Keratinocyte (primary cell): ENCODE measurements at regions not wholly inside any gene's neighbourhood (a gene's known extent, or its start where the extent isn't known, plus 50 kb on each side); places are given as distances from the start of the nearest gene placed in this dataset.

ENCODE experiments used
- CTCF ChIP-seq, 3 experiments: IDR thresholded peaks in 1 of 3; conservative IDR thresholded peaks in 1 of 3; optimal IDR thresholded peaks in 1 of 3; 2 replicates in 2 of 3; 3 replicates in 1 of 3; pipeline versions ENCODE3 to v1.5.1; 2011; ENCODE audit warnings: low read length in 3 of 3, mild to moderate bottlenecking in 3 of 3, moderate library complexity in 2 of 3, control low read depth in 1 of 3, inconsistent platforms in 1 of 3; ENCODE audit not compliant: insufficient read depth in 2 of 3; ENCODE audit errors: extremely low read depth in 1 of 3
- EZH2 ChIP-seq: IDR thresholded peaks from one replicate; pipeline ENCODE4 v1.6.1; 2012; ENCODE audit warnings: inconsistent platforms, mild to moderate bottlenecking, low read length, moderate library complexity

- TF ChIP-seq CTCF (optimal IDR thresholded peaks at IDR 0.05 in 1 of 3, IDR thresholded peaks at IDR 0.05 in 1 of 3, conservative IDR thresholded peaks at IDR 0.05 in 1 of 3; ENCODE audit: extremely low read depth in 1 of 3, insufficient read depth in 2 of 3, low read length in 3 of 3) (no peak), EZH2 (no peak)
Observed at GRCh38 chr14:103225062-103225461, 101.8 kb downstream of the TNFAIP2 start.
